NT2/D1 (cell line): ENCODE measurements at regions not wholly inside any gene's neighbourhood (a gene's known extent, or its start where the extent isn't known, plus 50 kb on each side); places are given as distances from the start of the nearest gene placed in this dataset.
"Not testable (repeated sequence)": the region's sequence is repeated elsewhere in the genome, so short reads cannot be mapped to it uniquely, and the experiment has no call there.

Experiments used
- YY1 ChIP-seq: IDR thresholded peaks from 2 replicates; pipeline ENCODE4 v1.6.1; 2011; ENCODE audit not compliant: insufficient read length, insufficient read depth
- ZNF274 ChIP-seq: IDR thresholded peaks from 2 replicates; pipeline ENCODE4 v1.6.1; 2011; ENCODE audit warnings: mild to moderate bottlenecking, low read depth, low read length

GRCh38 chr17:30644713-30645112 is 167.5 kb downstream of the GOSR1 start:
- TF ChIP-seq YY1, ZNF274: not testable (repeated sequence)
